CD4-positive, alpha-beta T cell treated with Interleukin-2 at 100 ng/mL for 4 hours (primary cell): ENCODE measurements at regions not wholly inside any gene's neighbourhood (a gene's known extent, or its start where the extent isn't known, plus 50 kb on each side); places are given as distances from the start of the nearest gene placed in this dataset.
"Not testable (repeated sequence)": the region's sequence is repeated elsewhere in the genome, so short reads cannot be mapped to it uniquely, and the experiment has no call there.

Source experiments
- DNase-seq: peaks from one replicate; pipeline ENCODE4 v3.0.0-alpha.2; 2020; ENCODE audit warnings: low spot score

DNA sequence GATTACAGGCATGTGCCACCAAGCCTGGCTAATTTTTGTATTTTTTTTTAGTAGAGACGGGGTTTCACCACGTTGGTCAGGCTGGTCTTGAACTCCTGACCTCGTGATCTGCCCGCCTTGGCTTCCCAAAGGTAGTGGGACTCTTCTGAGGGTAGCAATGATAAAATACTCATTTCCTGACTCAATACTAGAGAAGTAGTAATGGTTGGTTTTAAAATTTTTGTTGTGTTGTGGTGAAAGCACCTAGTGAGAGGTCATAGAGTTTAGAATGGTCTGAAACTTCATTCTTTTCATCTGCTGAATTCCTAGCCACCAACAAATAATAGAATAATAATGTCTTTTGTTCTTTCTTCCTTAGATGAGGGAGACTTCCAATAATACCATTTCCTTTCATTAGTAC lies 422.1 kb downstream of the PSAT1 start:
- DNase-seq, result not testable (repeated sequence)

DNA sequence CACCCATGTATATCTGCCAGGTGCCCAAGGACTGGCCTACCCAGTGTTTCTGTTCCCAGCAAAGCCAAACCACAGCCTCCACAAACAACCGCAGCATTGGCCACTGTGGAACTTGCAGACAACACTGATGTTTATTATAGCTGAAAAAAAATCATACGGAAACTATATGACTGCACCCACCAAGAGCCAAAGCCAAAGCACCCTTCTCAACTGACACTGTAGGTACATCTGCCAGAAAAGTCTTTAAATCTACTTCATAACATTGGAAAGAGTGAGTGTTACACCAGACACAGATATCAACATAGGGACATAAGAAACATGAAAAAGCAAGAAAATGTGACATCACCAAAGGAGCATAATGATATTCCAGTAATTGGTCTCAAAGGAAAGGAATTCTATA lies 428.0 kb downstream of the PSAT1 start:
- DNase-seq, result no peak

DNA sequence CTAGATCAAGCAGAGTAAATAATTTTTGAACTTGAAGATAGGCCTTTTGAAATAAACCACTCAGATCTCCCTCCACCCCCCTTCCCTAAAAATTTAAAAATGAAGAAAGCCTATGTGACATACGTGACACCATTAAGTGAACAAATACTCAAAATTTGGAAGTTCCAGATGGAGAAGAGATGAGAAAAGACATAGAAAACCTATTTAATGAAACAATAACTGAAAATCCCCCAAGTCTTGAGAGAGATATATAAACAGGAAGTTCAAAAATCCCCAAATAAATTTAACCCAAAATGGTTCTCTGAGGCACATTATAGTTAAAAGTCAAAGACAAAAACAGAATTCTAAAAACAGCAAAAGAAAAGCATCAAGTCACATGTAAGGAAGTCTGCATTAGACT lies 428.6 kb downstream of the PSAT1 start:
- DNase-seq, result no peak

- no peak for DNase-seq
Observed at GRCh38 chr9:78745331-78745730, 448.4 kb downstream of the PSAT1 start.

GRCh38 chr9:78746010-78746409 lies 449.1 kb downstream of the PSAT1 start:
- no peak for DNase-seq

GRCh38 chr9:78753039-78753438 lies 456.1 kb downstream of the PSAT1 start:
- no peak for DNase-seq

DNA sequence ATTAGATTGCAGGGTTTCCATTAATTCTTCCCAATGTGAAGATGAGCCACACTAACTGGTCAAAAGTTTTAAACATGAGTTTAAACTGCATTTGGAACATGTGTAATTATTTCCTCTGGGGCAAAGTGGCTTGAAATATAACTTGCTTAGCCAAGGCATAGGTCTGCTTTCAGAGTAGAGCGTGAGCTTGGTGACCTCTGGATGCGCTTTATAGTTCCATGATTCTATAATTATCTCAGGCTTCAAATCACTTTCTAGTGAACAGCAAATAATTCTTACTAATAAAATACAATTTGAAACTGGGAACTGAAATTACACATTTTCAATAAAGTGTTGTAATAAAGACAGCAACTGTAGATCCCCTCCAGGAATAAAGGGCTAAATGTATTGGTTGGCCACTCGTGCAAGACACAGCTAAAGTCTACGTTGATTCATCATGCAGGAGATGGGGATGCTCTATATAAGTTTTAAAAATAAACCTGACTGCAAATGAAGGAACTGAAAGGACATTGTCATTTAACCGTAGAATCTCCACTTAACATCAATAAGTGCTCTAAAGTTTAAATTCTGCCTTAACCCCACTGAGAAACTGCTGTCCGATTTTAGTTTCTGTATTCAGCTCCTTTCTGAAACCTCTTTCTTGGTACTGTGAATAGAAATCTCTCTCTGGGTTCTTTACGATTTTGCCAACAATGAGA lies 460.0 kb downstream of the PSAT1 start:
- DNase-seq, result no peak

GRCh38 chr9:78763424-78763823 lies 466.5 kb downstream of the PSAT1 start:
- no peak for DNase-seq

GRCh38 chr9:78765861-78766260 lies 468.9 kb downstream of the PSAT1 start:
- DNase-seq, result no peak

GRCh38 chr9:78767490-78767889 lies 470.6 kb downstream of the PSAT1 start:
- DNase-seq, result no peak

GRCh38 chr9:78769690-78770089 lies 472.8 kb downstream of the PSAT1 start:
- no peak for DNase-seq

DNA sequence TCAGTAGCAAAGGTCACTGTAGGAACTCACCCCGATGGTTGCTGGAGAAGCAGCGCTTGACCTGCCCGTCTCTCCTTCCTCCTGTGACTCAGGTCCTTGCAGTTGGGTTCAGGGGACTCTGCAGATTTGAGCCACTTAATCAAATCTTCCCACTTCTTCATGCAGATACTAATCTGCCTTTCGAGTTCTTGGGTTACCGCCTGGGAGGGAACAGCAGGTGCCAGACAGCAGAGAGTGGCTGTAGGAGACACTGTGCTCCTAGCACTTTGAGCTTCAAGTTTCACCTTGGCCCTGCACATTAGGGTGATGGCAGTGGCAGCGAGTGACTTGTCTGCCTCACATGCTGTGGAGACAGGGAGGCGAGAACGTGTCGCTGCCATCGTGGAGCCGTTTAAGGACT lies 478.3 kb downstream of the PSAT1 start:
- no peak for DNase-seq

GRCh38 chr9:78775696-78776295 lies 478.9 kb downstream of the PSAT1 start:
- DNase-seq, result no peak

- no peak for DNase-seq
Observed at GRCh38 chr9:78777747-78778146, 480.8 kb downstream of the PSAT1 start.

DNA sequence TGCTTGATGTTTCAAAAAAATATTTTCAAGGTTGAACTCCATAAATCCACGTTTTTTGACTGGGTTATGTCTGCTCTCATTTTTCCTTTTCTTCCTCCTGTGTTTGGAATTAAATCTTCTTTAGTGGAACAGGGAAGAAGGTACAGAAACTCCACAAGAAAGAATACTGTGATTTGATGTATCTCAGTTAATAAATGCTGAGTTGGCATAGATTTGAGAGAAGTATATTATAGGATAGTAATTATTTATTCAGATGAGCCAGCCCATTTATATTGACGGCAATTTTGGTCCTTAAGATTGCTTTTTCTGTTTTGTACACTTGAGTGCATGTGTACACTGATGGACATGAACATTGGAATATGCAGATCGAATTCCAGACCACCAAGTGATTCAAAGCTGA lies 481.4 kb downstream of the PSAT1 start:
- DNase-seq, result no peak

DNA sequence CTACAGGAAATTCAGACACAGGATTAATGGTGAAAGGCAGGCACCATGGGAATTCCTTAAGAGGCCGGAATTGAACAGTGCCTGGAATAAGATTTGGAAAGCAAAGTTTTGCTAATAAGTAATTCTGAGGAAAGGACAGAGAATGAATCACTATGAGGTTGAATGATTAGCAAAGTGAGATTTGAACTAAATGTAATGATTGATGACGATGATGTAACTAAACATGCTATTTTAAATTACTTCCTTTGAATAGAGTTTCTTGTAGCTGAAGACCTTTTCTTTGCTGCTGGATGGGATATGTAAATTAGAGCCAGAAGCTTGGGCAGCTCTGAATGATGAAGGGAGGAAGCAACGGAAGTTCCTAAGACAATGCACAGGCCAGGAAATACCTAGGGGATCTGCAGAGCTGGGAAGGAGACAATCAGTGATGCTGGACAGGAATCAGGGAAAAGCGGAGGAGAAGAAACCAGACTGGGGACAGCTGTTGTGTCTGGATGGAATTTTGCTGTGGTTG lies 482.0 kb downstream of the PSAT1 start:
- DNase-seq, result no peak

DNA sequence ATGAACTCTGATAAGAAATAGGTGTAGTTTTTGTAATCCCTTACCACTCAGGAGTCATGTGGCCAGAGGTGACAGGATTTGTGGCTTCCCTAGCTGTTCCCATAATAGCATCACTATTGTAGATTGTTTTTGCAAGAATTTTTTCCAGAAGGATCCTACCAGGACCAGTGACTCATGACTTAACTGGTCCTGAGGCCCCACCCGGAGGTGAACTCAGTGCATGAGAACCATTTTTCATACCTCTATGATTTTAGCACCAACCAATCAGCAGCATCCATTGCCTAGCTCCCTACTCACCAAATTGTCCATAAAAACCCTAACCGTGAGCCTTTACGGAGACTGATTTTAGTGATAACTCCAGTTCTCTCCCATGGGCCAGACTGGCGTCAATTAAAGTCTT lies 484.8 kb downstream of the PSAT1 start:
- DNase-seq, result no peak

DNA sequence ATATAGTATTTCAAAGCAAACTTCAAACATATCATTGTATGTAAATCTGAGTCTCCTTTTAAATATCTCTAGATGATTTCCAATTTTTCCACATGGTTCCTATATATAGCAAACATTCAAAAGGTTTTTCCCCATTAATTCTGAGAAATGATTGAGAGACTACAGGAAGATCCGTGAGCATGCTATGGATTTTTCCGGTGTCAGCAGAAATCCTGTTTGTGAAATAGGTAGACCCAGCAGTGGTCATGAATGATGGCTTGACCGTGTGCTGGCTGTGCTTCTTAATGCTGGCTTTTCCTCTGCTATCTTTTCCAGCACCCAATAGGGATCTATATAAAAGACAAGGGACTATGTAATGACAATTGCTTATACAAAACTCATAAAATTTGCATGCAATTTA lies 485.3 kb downstream of the PSAT1 start:
- DNase-seq, result no peak

GRCh38 chr9:78782858-78783257 lies 485.9 kb downstream of the PSAT1 start:
- no peak for DNase-seq

- no peak for DNase-seq
Observed at GRCh38 chr9:78783743-78784142, 486.8 kb downstream of the PSAT1 start.

GRCh38 chr9:78786794-78787193 lies 489.9 kb downstream of the PSAT1 start:
- no peak for DNase-seq

GRCh38 chr9:78788101-78788500 lies 491.2 kb downstream of the PSAT1 start:
- no peak for DNase-seq

GRCh38 chr9:78791779-78792178 lies 494.9 kb downstream of the PSAT1 start:
- no peak for DNase-seq

- DNase-seq, result no peak
Observed at GRCh38 chr9:78792745-78793144, 495.8 kb downstream of the PSAT1 start.
